Skeletal muscle cell (primary cell): ENCODE measurements at regions not wholly inside any gene's neighbourhood (a gene's known extent, or its start where the extent isn't known, plus 50 kb on each side); places are given as distances from the start of the nearest gene placed in this dataset.
"Not testable (repeated sequence)": the region's sequence is repeated elsewhere in the genome, so short reads cannot be mapped to it uniquely, and the experiment has no call there.

Experiments
- DNase-seq: peaks from one replicate; pipeline ENCODE4 v3.0.0-alpha.2; 2010; ENCODE audit warnings: low read depth
- H3K4me3 ChIP-seq: 2 replicates; pipeline ENCODE4 v1.5.1; 2011; ENCODE audit warnings: low read depth, mild to moderate bottlenecking, control low read depth, low read length, moderate library complexity

- no peak for DNase-seq
Measured at GRCh38 chr14:56002342-56002741, 115.9 kb upstream of the PELI2 start.

GRCh38 chr14:56002876-56003625 is 115.2 kb upstream of the PELI2 start:
- DNase-seq: no peak
- no peak overlapping the region for H3K4me3 ChIP-seq

More at GRCh38 chr14:56002342-56002741, 115.9 kb upstream of the PELI2 start:
- no peak overlapping the region for H3K4me3 ChIP-seq

- no peak overlapping the region for H3K4me3 ChIP-seq
- no peak for DNase-seq
Measured at GRCh38 chr14:56004323-56004722, 113.9 kb upstream of the PELI2 start.

- peak overlapping the region; percentile 12 for H3K4me3 ChIP-seq
- peak; percentile 42 for DNase-seq
Measured at GRCh38 chr14:56004786-56005185, 113.4 kb upstream of the PELI2 start.

- peak overlapping the region; percentile 12 for H3K4me3 ChIP-seq
- peak; percentile 56 for DNase-seq
Measured at GRCh38 chr14:56005191-56006053, 112.8 kb upstream of the PELI2 start.

GRCh38 chr14:56007491-56007890 is 110.7 kb upstream of the PELI2 start:
- not testable (repeated sequence) for H3K4me3 ChIP-seq, DNase-seq

- no peak for DNase-seq
- H3K4me3 ChIP-seq: no peak overlapping the region
Measured at GRCh38 chr14:56008150-56008549, 110.1 kb upstream of the PELI2 start.

- DNase-seq, H3K4me3 ChIP-seq: not testable (repeated sequence)
Measured at GRCh38 chr14:56008661-56009060, 109.5 kb upstream of the PELI2 start.

GRCh38 chr14:56023661-56024081 is 94.5 kb upstream of the PELI2 start:
- no peak for DNase-seq
- no peak overlapping the region for H3K4me3 ChIP-seq

- no peak overlapping the region for H3K4me3 ChIP-seq
- no peak for DNase-seq
Measured at GRCh38 chr14:56025191-56025590, 93.0 kb upstream of the PELI2 start.

- no peak for DNase-seq
- H3K4me3 ChIP-seq: no peak overlapping the region
Measured at GRCh38 chr14:56026506-56026905, 91.7 kb upstream of the PELI2 start.

GRCh38 chr14:56027421-56027820 is 90.8 kb upstream of the PELI2 start:
- no peak overlapping the region for H3K4me3 ChIP-seq
- DNase-seq: no peak

GRCh38 chr14:56027916-56028712 is 90.1 kb upstream of the PELI2 start:
- no peak overlapping the region for H3K4me3 ChIP-seq
- no peak for DNase-seq

- H3K4me3 ChIP-seq: no peak overlapping the region
- no peak for DNase-seq
Measured at GRCh38 chr14:56036353-56036752, 81.9 kb upstream of the PELI2 start.

- DNase-seq: no peak
- H3K4me3 ChIP-seq: no peak overlapping the region
Measured at GRCh38 chr14:56040121-56040520, 78.1 kb upstream of the PELI2 start.

- DNase-seq: no peak
- no peak overlapping the region for H3K4me3 ChIP-seq
Measured at GRCh38 chr14:56044196-56044595, 74.0 kb upstream of the PELI2 start.

- no peak overlapping the region for H3K4me3 ChIP-seq
- DNase-seq: no peak
Measured at GRCh38 chr14:56046546-56046945, 71.7 kb upstream of the PELI2 start.

GRCh38 chr14:56046996-56047395 is 71.2 kb upstream of the PELI2 start:
- no peak overlapping the region for H3K4me3 ChIP-seq
- no peak for DNase-seq

- no peak overlapping the region for H3K4me3 ChIP-seq
- DNase-seq: no peak
Measured at GRCh38 chr14:56049536-56049935, 68.7 kb upstream of the PELI2 start.

- no peak for DNase-seq
Measured at GRCh38 chr14:56055511-56055910, 62.7 kb upstream of the PELI2 start.

More at GRCh38 chr14:56055511-56055910, 62.7 kb upstream of the PELI2 start:
- H3K4me3 ChIP-seq: no peak overlapping the region
